ENCODE measurements at regions not wholly inside any gene's neighbourhood (a gene's known extent, or its start where the extent isn't known, plus 50 kb on each side); places are given as distances from the start of the nearest gene placed in this dataset.
"Not testable (repeated sequence)": the region's sequence is repeated elsewhere in the genome, so short reads cannot be mapped to it uniquely, and the experiment has no call there.

- POLR2A ChIA-PET, result no interaction called here
- CTCF ChIA-PET, result no interaction called here
Observed at GRCh38 chr17:73829676-73830280, 185.5 kb upstream of the SDK2 start.

DNA sequence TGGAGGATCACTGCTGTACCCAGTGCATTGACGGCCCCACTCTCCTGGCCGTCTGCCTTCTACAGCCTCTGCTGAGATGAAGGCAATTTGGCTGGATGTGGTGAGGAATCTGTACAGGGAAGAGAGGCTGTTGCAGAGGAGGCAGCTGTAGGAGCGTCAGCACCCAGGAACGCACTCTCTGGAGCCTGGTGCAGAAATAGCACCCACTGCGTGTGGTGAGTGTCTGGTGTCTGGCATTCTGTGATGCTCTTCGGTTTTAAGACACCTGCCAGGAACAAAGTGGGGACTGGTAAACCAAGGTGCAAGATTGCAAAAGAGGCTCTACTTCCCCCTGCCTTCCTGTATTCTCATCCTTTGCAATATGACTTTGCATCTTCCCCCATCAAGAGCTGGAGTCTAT is 187.5 kb upstream of the SDK2 start:
- ChIA-PET POLR2A (no interaction called here), CTCF (no interaction called here)

DNA sequence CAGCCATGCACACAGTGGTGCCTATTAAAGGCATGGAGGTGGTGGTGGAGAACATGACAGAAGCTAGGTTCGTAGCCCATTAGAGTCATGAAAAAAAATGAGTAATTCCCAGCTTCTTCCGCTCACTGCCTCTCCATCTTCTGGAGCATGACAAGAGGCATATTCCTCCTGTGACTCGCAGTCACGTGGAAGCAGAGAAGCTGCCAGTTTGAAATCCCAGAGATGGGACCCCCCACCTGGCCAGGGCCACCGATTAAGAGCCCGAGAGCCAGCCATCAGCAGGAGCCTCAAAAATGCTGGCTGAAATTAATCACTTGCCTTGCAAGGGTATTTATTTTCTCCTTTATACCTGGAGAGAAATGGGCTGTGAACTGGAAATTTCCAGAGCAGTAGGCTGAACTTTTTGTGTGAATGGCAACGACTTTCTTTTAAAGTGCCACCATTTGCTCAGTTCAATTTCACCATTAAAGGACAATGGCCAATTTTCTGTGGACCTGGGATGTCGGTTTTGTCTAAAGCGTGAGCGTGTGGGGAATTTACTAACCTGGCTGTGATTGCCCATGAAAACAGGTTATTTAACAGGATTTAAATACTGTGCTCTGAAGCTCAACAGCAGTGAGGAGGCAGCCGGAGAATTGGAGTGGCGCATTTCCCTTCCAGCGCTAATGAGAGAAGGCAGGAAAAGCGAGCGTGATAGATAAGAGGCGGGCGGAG is 189.7 kb upstream of the SDK2 start:
- POLR2A ChIA-PET, result no interaction called here
- CTCF ChIA-PET, result no interaction called here

- ChIA-PET CTCF (no interaction called here), POLR2A (no interaction called here)
Observed at GRCh38 chr17:73834684-73835343, 190.6 kb upstream of the SDK2 start.

- POLR2A ChIA-PET, result no interaction called here
- CTCF ChIA-PET, result no interaction called here
Observed at GRCh38 chr17:73835605-73836004, 191.4 kb upstream of the SDK2 start.

GRCh38 chr17:73838815-73839214 is 194.6 kb upstream of the SDK2 start:
- POLR2A ChIA-PET, result no interaction called here
- CTCF ChIA-PET, result interaction anchor here (1.6 kb wide), 1 partner anchor 18 kb away, joined by 3 read pairs; no protein-coding TSS in a partner anchor

DNA sequence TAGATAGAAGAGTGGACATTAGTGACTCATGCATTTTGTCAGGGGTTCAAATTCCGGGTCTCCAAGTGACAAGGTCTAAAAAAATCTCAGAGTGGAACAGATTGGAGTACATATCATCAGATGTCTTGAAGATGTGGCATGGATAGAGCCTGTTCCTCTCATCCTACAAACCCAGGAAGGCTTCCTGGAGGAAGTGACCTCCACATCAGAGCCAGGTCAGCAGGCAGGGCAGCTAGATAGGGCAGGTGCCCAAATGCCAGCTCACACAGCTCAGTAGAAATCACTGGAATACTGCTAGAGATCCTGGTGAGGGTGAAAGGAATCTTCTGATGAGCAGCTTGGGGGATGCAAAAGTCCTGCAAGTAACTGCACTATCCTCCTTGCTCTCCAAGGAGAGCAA is 196.6 kb upstream of the SDK2 start:
- ChIA-PET CTCF (no interaction called here), POLR2A (no interaction called here)

GRCh38 chr17:73841431-73842060 is 197.3 kb upstream of the SDK2 start:
- CTCF ChIA-PET, result no interaction called here
- POLR2A ChIA-PET, result no interaction called here

- CTCF ChIA-PET, result no interaction called here
- POLR2A ChIA-PET, result interaction anchor here (0.6 kb wide), 1 partner anchor 127 kb away, joined by 13 read pairs; no protein-coding TSS in a partner anchor
Observed at GRCh38 chr17:73847952-73848351, 203.7 kb upstream of the SDK2 start.

GRCh38 chr17:73850426-73850825 is 206.2 kb upstream of the SDK2 start:
- CTCF ChIA-PET, result no interaction called here
- POLR2A ChIA-PET, result no interaction called here

GRCh38 chr17:73851091-73851490 is 206.8 kb upstream of the SDK2 start:
- POLR2A ChIA-PET, result no interaction called here
- CTCF ChIA-PET, result no interaction called here

GRCh38 chr17:73851921-73852320 is 207.7 kb upstream of the SDK2 start:
- POLR2A ChIA-PET, result no interaction called here
- CTCF ChIA-PET, result no interaction called here

DNA sequence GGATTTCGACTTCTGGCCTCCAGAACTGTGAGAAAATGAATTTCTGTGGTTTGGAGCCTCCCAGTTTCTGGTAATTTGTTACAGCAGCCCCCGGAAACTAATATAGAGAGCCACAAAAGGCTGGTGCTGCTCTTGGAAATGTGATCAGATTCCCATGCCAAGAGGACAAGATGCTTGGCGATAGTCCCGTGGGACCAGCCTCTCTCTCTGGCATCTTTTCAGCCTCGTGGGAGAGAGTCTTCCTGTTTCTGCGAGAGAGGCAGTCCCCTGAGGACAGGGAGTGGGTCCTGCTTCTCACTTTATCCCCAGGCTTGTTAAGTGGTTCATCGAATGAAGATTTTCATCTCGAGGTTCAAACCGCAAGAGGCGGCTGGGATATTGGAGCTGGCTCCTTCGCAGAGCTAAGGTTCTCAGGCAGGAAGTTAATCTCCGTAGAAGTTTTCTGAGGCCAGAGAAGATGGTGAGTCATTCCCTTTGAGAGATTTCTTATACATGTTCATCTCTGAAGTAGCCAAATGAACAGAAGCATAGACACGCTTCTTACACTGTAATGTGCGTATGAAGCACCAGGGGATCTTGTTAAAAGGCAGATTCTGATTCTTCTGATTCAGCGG is 211.6 kb upstream of the SDK2 start:
- POLR2A ChIA-PET, result no interaction called here
- CTCF ChIA-PET, result no interaction called here

GRCh38 chr17:73856556-73856955 is 212.3 kb upstream of the SDK2 start:
- ChIA-PET CTCF (no interaction called here), POLR2A (no interaction called here)

GRCh38 chr17:73859439-73860008 is 215.3 kb upstream of the SDK2 start:
- CTCF ChIA-PET, POLR2A ChIA-PET: not testable (repeated sequence)

DNA sequence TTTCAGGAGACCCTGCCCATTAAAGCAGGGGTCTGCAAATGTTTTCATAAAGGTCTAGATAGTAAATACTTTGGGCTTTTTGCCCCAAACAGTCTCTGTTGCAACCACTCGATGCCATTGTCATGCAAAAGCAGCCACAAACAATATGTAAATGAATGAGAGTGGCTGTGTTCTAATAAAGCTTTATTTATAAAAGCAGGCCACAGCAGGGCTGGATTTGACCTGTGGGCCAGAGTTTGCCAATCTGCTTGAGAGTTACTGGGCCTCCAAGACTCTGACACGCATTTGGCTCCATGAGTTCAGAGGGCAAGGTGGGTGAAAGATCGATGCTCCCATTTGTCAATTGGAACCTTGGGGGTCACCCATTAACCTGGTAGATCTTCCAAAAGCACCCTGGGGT is 217.3 kb upstream of the SDK2 start:
- CTCF ChIA-PET, result no interaction called here
- POLR2A ChIA-PET, result no interaction called here

- POLR2A ChIA-PET, result no interaction called here
- CTCF ChIA-PET, result no interaction called here
Observed at GRCh38 chr17:73863761-73864535, 219.7 kb upstream of the SDK2 start.

DNA sequence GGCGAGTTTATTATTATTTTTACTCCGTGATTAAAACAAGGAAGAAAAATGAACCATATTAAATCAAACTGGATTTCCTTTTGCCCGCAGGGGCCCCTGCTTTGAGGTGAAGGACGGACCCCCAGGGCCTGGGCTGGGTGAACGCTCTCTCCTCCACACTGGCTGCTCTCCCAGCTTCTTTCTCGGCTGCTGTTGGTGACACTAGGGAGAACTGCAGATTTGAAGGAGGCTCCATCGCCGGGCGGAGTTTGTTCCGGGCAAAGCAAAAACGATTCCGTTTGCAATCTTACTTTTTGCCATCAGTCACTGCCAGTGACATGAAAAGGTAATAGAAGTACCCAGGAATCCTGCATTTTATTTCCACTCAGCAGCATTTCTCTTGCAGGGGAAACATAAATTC is 221.6 kb upstream of the SDK2 start:
- CTCF ChIA-PET, result no interaction called here
- POLR2A ChIA-PET, result no interaction called here

DNA sequence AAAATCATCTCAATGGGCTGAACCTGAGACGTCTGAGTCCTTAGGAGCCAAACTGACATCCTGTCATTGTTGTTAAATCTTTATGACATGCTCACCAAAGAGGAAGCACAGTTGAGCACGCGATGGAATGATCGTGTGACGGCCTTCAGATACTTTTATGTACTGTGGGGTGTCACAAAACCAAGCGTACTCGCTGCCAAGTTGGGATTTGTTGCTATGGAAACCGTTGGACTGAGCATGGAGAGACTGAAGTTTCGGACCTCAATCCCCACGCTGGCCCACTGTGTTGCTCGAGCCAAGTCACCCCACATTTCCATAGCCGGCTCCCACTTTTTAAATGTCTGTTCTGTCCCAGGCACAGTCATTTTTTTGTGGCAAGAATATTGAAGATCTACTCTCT is 222.8 kb upstream of the SDK2 start:
- POLR2A ChIA-PET, result no interaction called here
- CTCF ChIA-PET, result no interaction called here

DNA sequence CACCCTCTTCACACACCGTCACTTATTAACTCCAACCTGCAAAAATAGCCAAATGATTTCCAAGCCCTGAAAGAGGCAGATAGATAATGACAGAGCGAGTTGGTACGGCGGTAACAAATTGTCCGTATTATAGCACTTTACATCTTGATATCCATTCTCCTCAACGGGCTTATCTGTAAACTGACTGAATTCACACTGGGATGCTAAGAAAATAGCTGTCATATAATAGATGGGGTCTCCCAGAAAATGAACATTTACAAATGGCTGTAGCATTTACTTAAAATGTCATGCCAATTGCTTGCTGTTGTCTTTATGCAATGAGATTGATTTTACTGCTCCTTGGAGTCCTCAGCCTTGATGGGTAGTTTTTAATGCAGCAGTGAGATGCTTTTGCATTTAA is 225.8 kb upstream of the SDK2 start:
- ChIA-PET CTCF (no interaction called here), POLR2A (no interaction called here)

Data from activated CD8-positive, alpha-beta memory T cell treated with anti-CD3 and anti-CD28 coated beads for 36 hours (primary cell).